CD4-positive, alpha-beta T cell treated with Interleukin-4 for 4 hours (primary cell): ENCODE measurements at regions not wholly inside any gene's neighbourhood (a gene's known extent, or its start where the extent isn't known, plus 50 kb on each side); places are given as distances from the start of the nearest gene placed in this dataset.
A peak's percentile ranks its signal among the peaks of the same experiment; 100 is the strongest.
"Not testable (repeated sequence)": the region's sequence is repeated elsewhere in the genome, so short reads cannot be mapped to it uniquely, and the experiment has no call there.

ENCODE experiments used
- DNase-seq: peaks from one replicate; pipeline ENCODE4 v3.0.0-alpha.2; 2020

- DNase-seq: no peak
Observed at GRCh38 chr5:75002271-75002670, 50.1 kb downstream of the GCNT4 start.

GRCh38 chr5:74995926-74996325 is 56.4 kb downstream of the GCNT4 start:
- DNase-seq: no peak

GRCh38 chr5:74994826-74995225 is 57.5 kb downstream of the GCNT4 start:
- DNase-seq: no peak

GRCh38 chr5:74993743-74994142 is 58.6 kb downstream of the GCNT4 start:
- no peak for DNase-seq

- no peak for DNase-seq
Observed at GRCh38 chr5:74992791-74993190, 59.6 kb downstream of the GCNT4 start.

GRCh38 chr5:74991522-74991921 is 60.8 kb downstream of the GCNT4 start:
- DNase-seq: no peak

GRCh38 chr5:74990194-74990593 is 62.2 kb downstream of the GCNT4 start:
- no peak for DNase-seq

GRCh38 chr5:74988273-74988983 is 63.9 kb downstream of the GCNT4 start:
- no peak for DNase-seq

GRCh38 chr5:74978345-74978744 is 74.0 kb downstream of the GCNT4 start:
- DNase-seq: no peak

GRCh38 chr5:74977471-74977870 is 74.9 kb downstream of the GCNT4 start:
- DNase-seq: no peak

GRCh38 chr5:74976651-74977050 is 75.7 kb downstream of the GCNT4 start:
- no peak for DNase-seq

- DNase-seq: no peak
Observed at GRCh38 chr5:74975582-74975981, 76.8 kb downstream of the GCNT4 start.

GRCh38 chr5:74974451-74975091 is 77.8 kb downstream of the GCNT4 start:
- DNase-seq: peak; percentile 41

GRCh38 chr5:74973694-74974093 is 78.7 kb downstream of the GCNT4 start:
- no peak for DNase-seq

- no peak for DNase-seq
Observed at GRCh38 chr5:74971947-74972460, 80.4 kb downstream of the GCNT4 start.

GRCh38 chr5:74970891-74971290 is 81.5 kb downstream of the GCNT4 start:
- not testable (repeated sequence) for DNase-seq

GRCh38 chr5:74969726-74970125 is 82.6 kb downstream of the GCNT4 start:
- DNase-seq: no peak

GRCh38 chr5:74966141-74967026 is 86.0 kb downstream of the GCNT4 start:
- DNase-seq: no peak

GRCh38 chr5:74963407-74963806 is 89.0 kb downstream of the GCNT4 start:
- DNase-seq: no peak

GRCh38 chr5:74957906-74958305 is 91.7 kb upstream of the FAM169A start:
- no peak for DNase-seq

GRCh38 chr5:74957029-74957784 is 91.0 kb upstream of the FAM169A start:
- DNase-seq: no peak

- no peak for DNase-seq
Observed at GRCh38 chr5:74956278-74956677, 90.1 kb upstream of the FAM169A start.

GRCh38 chr5:74954919-74955318 is 88.7 kb upstream of the FAM169A start:
- no peak for DNase-seq
